ENCODE measurements at regions not wholly inside any gene's neighbourhood (a gene's known extent, or its start where the extent isn't known, plus 50 kb on each side); places are given as distances from the start of the nearest gene placed in this dataset.

DNA sequence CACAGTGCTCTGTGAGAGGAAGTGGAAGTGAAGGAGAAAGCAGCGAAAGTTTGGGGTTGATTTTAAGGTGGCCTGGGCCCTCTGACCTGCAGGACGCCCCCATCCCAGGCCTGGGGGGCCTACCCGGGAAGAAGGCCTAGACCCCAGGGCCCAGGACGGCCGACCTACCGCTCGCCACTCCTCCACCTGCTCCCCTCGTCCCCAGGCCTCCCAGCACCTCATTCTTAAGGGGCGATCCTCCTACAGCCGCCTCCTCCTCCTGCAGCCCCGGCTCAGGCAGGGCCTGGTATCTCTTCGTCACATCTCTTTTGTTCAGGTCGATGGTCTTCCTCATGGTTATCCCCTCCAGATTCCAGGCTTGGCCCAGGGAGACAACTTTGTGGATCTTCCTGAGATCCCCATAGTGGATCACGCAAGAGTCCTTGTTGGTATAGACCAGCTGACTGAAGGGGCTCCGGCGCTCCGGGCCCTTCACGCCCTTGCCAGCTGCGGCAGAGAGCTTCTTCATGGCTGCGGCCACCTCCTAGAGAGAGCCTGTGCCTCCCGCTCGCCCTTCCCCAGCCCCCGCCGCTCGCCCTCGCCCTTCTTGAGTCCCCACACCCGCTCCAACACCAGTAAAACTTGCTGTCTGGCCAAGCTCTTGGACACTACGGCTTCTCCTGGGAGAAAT lies 117.5 kb downstream of the OR13A1 start:
- DNase-seq (ENCODE audit: low read depth), result no peak

DNA sequence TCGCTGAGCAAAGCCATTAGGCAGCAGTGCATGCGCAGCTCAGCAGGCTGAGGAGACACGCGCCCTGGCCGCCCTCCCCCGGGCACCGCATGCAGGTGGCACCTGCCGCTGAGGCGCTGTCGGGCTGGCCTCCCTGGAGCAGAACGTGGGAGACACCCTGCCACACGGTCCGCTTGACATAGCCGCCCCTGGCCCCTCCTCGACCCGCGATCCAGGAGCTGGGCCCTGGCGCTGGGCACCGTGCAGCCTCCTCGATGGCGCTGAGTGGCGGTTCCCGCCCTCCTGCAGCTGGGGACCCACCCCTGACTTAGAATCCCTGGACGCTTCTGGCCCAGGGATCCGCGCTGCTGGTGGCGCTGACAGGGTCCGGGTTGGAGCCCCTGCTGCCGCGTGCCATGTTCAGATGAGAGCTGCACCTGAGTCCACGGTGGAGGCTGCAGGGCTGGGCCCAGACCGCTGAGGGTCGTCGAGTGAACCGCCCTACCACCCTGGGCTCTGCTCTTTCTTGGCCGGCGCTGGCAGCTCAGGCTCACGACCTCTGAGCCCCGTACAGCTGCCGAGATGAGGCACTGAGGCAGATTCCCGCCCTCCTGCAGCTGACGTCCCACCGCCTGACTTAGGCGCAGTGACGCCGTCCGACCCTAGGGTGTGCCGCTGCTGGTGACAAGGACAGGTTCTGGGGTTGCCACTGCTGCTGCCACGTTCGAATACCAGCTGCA lies 116.8 kb downstream of the OR13A1 start:
- DNase-seq (ENCODE audit: low read depth), result no peak

DNA sequence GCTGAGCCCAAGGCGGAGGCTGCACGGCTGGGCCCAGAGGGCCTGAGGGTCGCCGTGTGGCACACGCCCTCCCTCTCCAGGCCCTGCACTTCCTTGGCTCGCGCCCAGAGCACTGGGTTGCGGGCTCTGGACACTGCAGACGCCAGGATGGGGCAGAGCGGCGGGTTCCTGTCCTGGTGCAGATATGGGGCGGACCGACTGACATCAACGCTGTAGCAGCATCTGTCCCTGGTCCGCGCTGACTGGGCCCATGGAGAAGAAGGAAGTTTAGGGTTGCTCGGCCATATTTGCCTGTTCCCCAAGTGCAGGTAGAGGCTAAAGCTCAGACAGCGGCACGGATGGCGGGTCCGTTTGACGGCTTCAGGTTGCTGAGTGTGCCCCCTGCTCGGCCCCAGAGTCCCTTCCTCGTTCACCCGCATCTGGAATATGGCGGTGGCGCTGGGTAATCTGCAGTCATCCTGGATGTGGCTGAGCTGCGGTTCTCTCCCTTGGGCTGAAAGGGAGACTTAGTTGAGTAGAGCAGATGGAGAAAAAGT lies 116.1 kb downstream of the OR13A1 start:
- no peak for DNase-seq (ENCODE audit: low read depth)

DNA sequence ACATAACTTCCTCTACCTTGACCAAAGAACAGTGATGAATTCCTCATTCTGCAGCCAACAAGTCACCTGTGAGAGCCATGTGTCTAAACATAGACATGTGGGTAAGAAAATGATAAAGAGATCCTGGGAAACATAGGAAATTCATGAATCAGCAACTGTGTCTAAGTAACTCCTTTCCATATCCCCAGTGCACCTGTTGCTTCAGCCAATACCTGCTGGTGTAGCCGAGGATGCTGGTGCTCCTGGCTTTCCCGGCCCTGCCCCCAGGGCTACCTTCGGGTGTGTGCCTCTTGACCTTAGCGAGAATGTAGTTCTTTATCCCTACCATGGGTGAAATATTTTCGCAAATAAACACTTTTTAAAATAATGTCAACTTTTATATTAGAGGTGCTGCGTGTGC lies 114.1 kb downstream of the OR13A1 start:
- no peak for DNase-seq (ENCODE audit: low read depth)

DNA sequence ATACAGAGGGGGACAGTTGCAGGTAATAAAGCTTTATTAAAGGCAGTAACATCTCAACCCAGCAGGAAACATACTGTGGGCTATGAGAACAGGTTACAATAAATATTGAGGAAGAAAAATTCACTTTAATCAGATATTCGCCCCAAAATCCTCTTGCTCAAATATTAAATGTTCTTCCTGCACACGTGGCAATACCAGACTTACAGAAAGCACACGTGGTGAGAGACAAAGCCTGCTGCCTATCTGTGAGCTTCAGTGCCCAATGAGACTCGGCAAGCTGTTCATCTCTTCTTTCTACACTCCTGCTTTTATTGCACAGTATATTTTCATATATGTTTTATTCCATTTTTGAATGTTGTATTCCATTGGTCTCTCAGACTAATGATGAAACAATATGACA lies 113.2 kb downstream of the OR13A1 start:
- DNase-seq (ENCODE audit: low read depth), result no peak

DNA sequence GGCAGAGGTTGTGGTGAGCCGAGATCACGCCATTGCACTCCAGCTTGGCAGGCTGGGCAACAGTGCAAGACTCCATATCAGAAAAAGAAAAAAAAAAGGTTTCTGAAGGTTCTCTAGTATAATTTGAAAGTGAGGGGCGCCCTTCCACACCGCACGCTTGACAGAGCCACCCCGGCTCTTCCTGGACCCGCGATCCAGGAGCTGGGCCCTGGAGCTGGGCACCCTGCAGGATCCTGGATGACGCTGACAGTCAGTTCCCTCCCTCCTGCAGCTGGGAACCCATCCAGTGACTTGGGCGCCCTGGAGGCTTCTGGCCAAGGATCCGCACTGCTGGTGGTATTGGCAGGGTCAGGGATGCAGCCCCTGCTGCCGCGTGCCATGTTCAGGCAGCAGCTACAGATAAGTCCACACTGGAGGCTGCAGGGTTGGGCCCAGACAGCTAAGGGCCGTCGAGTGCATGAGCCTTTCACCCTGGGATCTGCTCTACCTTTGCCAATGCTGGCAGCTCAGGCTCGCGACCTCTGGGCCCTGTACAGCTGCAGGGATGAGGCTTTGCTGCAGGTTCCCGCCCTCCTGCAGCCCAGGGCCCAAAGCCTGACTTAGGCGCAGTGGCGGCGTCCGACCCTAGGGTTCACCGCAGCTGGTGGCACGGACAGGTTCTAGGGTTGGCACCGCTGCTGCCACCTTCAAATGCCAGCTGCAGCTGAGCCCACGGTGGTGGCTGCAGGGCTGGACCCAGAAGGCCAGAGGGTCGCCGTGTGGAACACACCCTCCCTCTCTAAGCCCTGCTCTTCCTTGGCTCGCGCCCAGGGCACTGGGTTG lies 110.2 kb downstream of the OR13A1 start:
- DNase-seq (ENCODE audit: low read depth), result no peak

DNA sequence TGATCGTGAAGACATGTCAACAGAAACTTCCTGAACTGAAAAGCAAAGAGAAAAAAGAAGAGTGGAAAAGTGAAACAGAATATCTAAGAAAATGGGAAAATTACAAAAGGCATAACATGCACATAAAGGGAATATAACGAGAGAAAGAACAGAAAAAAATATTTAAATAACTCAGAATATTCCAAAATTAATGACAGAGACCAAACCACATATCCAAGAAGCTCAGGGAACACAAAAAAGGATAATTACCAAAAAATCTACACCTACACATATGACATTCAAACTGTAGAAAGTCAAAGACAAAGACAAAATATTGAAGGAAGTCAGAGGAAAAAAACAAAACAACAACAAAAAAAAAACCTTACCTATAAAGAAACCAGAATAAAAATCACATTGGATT lies 105.5 kb downstream of the OR13A1 start:
- DNase-seq (ENCODE audit: low read depth), result no peak

DNA sequence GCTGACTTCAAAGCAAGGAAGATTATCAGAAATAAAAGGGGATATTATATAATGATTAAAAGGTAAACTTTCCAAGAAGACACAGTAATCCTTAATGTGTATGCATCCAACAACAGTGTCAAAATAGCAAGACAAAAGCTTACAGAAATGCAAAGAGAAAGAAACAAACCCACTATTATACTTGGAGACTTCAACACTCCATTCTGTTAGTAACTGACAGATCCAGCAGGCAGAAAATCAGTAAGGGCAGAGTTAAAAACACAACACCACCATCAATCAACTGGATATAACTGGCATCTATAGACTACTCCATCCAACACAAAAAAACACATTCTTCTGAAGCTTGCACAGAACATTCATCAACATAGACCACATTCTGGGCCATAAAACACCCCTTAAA lies 103.8 kb downstream of the OR13A1 start:
- DNase-seq (ENCODE audit: low read depth), result no peak

DNA sequence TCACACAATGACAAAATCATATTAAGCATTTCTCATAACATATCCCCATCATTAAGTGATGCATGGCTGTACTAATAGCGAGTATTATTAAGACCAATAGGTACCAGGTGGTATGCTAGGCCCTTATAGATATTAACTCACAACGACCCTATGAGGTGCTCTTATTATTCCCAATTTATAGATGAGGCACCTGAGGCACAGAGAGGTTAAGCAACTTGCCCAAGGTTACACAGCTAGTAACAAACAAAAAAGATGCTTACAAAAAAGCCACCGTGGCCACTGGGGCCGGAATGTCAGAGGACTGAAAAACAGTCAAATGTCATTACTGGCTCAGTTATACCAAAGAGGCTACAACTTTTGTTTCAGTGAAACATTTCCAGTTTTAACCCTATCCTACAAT lies 96.0 kb downstream of the OR13A1 start:
- no peak for DNase-seq (ENCODE audit: low read depth)

DNA sequence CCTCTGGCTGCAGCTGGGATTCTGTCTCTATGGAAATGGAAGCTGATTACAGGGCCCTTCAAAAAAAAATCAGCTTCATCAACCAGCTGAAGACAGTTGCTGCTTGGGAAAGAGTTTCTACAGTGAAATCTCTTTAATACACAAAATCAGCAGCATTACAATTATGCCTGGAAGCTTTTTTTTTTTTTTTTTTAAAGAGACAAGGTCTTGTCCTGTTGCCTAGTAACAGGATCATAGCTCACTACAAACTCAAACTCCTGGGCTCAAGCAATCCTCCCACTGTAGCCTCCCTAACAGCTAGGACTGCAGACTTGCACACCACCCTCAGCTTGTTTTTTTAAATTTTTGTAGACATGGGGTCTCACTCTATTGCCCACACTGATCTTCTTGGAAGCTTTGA lies 94.5 kb downstream of the OR13A1 start:
- DNase-seq (ENCODE audit: low read depth), result no peak

DNA sequence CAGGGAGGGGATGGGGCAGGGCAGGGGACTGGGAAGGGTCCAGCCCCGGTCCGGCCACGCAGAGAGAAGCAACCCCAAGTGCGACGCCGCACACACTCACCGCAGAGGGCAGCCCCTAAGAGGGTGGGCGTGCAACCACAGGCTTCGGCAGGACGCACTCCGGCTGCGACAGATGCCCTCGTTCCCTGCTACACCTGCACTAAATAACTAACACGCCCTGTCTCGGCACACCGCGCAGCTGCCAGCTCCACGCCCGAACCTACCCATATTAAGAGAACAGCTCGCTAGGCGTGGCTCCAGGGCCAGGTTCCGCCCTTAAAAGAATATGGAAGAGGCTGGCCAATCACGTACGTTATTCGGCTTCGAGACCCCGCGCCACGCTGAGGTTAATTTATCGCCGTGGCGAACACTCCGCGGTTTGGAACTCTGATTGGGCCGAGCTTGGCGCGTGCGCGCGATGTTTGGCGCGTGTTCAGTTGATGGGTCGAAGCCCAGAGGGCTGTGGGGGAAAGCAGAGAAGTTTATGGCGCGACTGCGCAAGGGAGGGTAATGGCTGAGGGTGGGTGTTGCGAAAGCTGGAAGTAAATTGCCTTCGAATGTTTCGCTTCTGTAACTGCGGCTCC lies 91.1 kb downstream of the OR13A1 start:
- no peak for DNase-seq (ENCODE audit: low read depth)

DNA sequence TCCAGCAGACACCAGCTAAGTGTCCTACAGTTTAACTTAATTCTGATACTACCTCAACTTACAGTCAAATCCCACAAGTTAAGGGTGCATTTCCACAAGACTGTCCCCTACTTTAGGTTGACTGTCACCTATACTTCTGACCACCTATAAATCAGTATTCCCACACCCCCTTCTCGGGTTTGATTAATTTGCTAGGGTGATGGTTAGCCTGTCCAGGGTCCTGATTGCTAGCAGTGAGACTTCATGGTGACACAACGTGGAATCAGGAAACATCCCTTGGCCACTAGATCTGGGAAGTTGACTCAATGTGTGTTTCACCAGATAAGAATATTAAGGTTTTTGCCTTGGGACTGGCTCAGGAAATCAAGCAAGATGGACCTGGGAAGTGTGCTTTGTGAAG lies 88.4 kb downstream of the OR13A1 start:
- no peak for DNase-seq (ENCODE audit: low read depth)

DNA sequence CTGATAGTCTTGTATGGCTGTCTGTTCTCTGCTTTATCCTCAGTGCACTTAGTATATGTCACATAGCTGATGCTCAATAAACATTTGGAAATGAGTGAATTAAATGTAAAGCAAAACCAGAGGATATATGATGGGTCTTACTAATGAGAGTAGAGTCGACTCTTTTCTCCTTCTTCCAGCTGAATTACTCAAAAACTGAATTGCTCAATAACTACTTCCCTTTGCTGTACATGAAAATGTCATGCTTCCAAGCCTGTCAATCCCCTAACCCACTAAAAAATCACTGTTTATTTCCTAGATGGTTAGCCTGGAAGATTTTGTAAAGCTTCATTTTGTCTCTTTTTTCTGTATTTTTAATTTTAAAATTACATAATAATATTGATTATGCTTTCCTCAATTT lies 88.0 kb downstream of the OR13A1 start:
- DNase-seq (ENCODE audit: low read depth), result no peak

DNA sequence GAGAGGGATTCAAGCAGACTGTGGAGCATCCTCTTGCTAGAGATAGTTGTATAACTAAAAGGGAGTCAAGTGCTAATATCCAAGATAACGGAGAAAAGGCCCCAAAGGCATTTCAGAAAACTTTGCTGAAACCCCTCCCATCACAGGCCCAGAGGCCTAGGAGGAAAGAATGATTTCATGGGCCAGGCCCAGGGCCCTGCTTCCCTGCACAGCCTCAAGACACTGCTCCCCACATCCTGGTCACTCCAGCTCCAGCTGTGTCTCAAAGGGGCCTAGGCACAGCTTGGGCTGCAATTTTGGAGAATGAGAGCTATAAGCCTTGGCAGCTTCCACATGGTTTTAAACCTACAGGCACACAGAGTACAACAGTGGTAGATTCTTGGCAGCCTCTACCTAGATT lies 85.6 kb downstream of the OR13A1 start:
- no peak for DNase-seq (ENCODE audit: low read depth)

DNA sequence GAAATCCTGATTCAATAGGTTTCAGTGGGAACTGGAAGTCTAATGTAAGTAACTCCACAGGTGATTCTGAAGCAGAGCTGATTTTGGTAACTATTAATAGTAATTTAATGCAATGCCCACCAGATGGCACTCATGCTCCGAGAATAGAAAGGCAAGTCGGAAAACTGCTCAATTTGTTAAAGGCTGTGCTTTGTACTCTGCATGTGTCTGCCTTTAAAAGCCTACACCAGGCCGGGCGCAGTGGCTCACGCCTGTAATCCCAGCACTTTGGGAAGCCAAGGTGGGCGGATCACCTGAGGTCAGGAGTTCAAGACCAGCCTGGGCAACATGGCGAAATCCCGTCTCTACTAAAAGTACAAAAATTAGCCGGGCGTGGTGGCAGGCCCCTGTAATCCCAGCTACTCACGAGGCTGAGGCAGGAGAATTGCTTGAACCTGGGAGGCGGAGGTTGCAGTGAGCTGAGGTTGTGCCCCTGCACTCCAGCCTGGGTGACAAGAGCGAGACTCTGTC lies 80.1 kb downstream of the OR13A1 start:
- peak; percentile 75 for DNase-seq (ENCODE audit: low read depth)

DNA sequence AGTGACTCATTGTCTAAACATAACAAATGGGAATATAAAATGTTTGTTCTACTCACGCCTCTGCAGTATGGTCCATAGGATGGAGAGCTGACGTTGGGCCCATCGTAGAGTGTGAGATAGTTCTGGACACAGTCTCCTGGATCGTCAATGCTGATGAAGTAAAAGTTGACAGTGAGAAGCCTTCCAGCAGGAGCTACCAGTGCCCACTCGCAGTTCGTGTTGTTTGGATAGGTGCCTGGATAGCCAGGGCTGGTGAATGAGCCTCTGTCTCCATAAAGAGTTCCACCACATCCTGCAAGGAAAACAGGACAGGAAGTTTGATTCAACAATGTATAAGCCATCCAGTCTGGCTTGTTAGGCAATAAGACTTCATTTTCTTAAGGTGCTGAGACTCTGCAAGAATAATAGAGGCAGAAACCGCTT lies 79.6 kb downstream of the OR13A1 start:
- DNase-seq (ENCODE audit: low read depth), result peak; percentile 58

DNA sequence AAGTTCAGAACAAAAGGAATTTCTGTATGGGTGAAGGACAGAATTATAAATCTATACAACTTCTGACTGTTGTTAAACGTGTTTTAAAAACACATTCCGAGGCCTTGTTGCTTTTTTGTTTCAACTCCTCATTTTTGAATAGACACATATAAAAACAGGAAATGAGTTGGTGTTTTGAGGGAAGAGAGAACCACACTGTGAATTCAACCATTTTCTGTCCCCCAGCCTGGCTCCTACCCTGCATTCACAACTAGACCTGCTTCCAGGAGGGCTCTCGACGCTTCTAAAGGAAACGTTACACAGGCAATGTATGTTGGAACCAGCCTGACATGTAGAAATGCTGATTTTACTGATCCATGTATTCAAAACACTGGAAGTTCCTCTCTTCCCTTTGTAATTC lies 76.5 kb downstream of the OR13A1 start:
- DNase-seq (ENCODE audit: low read depth), result no peak

DNA sequence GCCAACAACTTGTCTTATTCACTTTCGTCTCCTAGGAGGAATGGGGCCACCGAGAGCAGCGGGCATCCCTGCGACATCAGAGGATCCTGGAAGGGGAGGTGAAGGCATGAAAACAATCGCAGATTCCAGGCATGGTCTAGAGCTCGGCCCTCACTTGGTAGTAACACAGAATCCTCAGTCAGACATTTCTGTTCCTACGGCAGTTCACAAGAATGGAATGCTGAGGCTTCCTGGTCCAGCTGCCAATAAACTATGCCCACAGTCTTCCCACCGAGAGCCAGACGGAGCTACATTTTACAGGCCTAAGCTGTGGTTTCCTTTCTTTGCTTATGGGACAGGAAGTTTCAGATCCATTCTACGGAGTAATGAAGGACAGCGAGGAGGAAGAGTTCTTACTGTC lies 75.8 kb downstream of the OR13A1 start:
- DNase-seq (ENCODE audit: low read depth), result peak; percentile 21

DNA sequence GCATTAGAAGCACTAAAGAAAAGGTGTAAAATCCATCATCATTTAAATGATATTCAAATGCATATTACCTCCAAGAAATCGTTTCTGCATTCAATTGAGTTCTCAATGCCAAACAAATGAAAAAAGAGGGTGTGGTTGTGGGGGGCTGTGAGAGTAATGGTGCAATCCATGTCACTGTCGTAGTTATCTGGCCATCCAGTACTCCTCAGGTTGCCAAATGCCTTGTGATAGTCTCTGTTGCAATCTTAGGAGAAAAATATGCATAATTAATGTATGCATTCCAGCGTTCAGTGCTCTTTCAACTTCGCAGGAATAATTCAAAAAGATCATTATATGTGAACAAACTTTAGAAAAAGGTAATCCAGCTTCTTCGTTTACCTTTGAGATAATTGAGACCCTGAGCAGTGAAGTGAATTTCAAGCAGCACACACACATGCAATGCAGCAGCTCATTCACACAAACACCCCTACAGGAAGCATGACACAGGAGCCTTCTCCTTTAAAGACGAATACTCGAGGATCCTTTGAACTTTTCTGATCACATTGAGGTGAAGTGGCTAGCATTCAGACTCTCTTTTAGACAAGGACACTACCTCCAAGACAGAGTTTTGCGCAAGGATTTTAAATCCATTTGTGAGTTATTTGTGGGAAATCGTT lies 73.4 kb downstream of the OR13A1 start:
- no peak for DNase-seq (ENCODE audit: low read depth)

DNA sequence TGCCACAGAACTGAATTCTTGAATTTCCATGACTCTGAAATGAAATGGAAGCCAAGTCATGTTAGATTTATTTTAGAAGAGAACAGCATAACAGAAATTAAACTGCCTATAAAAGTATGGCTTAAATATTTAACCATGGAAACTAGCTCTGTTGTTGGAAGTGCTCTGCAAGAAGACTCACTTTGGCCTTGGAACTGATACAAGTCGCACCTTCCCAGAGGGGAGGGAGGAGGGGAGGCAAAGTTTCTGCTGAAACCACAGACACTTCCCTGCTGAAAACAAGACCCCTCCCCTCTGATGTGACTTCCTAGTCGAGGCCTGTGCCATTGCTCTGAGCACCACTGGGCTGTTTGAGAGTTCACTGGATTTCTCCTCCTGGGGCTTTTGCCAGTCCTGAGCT lies 72.1 kb downstream of the OR13A1 start:
- DNase-seq (ENCODE audit: low read depth), result no peak

DNA sequence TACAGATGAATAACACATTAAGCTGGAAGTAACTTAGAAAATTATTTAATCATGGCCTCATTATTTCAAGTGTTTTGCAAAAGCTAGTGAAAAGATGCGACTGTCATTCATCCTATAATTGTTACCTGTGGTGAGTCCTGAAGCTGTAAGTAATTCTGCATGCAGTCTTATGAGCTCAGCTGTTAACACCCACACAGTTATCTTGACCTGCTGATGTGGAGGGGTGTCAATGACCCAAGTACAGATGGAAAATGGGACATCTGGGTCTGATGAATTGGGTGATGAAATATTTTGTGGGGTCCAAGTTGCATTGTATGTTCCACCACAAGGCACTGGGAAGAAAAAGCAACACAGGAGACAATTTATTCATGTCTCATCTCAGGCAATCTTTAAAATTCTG lies 68.9 kb downstream of the OR13A1 start:
- DNase-seq (ENCODE audit: low read depth), result no peak
